Activated CD4-positive, alpha-beta memory T cell treated with anti-CD3 and anti-CD28 coated beads for 36 hours (primary cell): ENCODE measurements at regions not wholly inside any gene's neighbourhood (a gene's known extent, or its start where the extent isn't known, plus 50 kb on each side); places are given as distances from the start of the nearest gene placed in this dataset.
"Not testable (repeated sequence)": the region's sequence is repeated elsewhere in the genome, so short reads cannot be mapped to it uniquely, and the experiment has no call there.

Source experiments
- CTCF ChIA-PET: fragments of 350-600 bp; sonication (Branson Sonifier 250); formaldehyde crosslinking; loops from one replicate; lab custom pipeline; 2021; ENCODE audit warnings: antibody characterized with exemption, inconsistent platforms; lab: Charles Lee
- POLR2A ChIA-PET: fragments of 350-600 bp; sonication (Branson Sonifier 250); formaldehyde crosslinking; loops from one replicate; lab custom pipeline; 2021; ENCODE audit warnings: antibody characterized with exemption; lab: Charles Lee
- DNase-seq: peaks from one replicate; pipeline ENCODE4 v3.0.0-alpha.2; 2020
- H3K27ac Mint-ChIP-seq: one replicate; pipeline ENCODE4 v1.8.0; 2021; ENCODE audit warnings: mixed read lengths
- H3K27me3 Mint-ChIP-seq: one replicate; pipeline ENCODE4 v1.8.0; 2021; ENCODE audit warnings: mixed read lengths
- H3K36me3 Mint-ChIP-seq: one replicate; pipeline ENCODE4 v1.8.0; 2021; ENCODE audit warnings: mixed read lengths
- H3K4me1 Mint-ChIP-seq: one replicate; pipeline ENCODE4 v1.8.0; 2021; ENCODE audit warnings: low read depth, mixed read lengths
- H3K4me3 Mint-ChIP-seq: one replicate; pipeline ENCODE4 v1.8.0; 2021; ENCODE audit warnings: mild to moderate bottlenecking, mixed read lengths
- H3K9me3 Mint-ChIP-seq: one replicate; pipeline ENCODE4 v1.8.0; 2021; ENCODE audit warnings: mixed read lengths
- intact Hi-C: fragments of 100-400 bp; cut with micrococcal nuclease; formaldehyde crosslinking; loops from one replicate; pipeline ENCODE4 v1.15.1; 2023

- POLR2A ChIA-PET: interaction anchor here (1.0 kb wide), 1 partner anchor 8 kb away, joined by 3 read pairs; no protein-coding TSS in a partner anchor
- CTCF ChIA-PET: no interaction called here
- peaks cover 23% of the 10 kb centered on the region for H3K4me1 Mint-ChIP-seq
- intact Hi-C loops: no loop called here
- no peaks in the 10 kb centered on the region for H3K9me3 Mint-ChIP-seq
- no peak for DNase-seq
- H3K27me3 Mint-ChIP-seq: no peaks in the 10 kb centered on the region
- H3K27ac Mint-ChIP-seq: no peak overlapping the region
- no peak overlapping the region for H3K4me3 Mint-ChIP-seq
- H3K36me3 Mint-ChIP-seq: no peaks in the 10 kb centered on the region
These were observed 69.4 kb downstream of the TOMM20 start for GRCh38 chr1:235059221-235059620.

GRCh38 chr1:235058695-235059094 lies 69.9 kb downstream of the TOMM20 start:
- Mint-ChIP-seq H3K36me3 (no peaks in the 10 kb centered on the region), H3K27ac (no peak overlapping the region), H3K4me3 (no peak overlapping the region), H3K9me3 (no peaks in the 10 kb centered on the region), H3K4me1 (peaks cover 20% of the 10 kb centered on the region), H3K27me3 (no peaks in the 10 kb centered on the region)
- intact Hi-C loops: no loop called here
- CTCF ChIA-PET: no interaction called here
- DNase-seq: no peak
- POLR2A ChIA-PET: no interaction called here

- H3K27me3 Mint-ChIP-seq: no peaks in the 10 kb centered on the region
- ChIA-PET POLR2A (interaction anchor here (1.3 kb wide), 1 partner anchor 18 kb away, joined by 3 read pairs; no protein-coding TSS in a partner anchor), CTCF (no interaction called here)
- H3K27ac Mint-ChIP-seq: no peak overlapping the region
- peaks cover 13% of the 10 kb centered on the region for H3K4me1 Mint-ChIP-seq
- intact Hi-C loops: no loop called here
- H3K36me3 Mint-ChIP-seq: no peaks in the 10 kb centered on the region
- no peaks in the 10 kb centered on the region for H3K9me3 Mint-ChIP-seq
- DNase-seq: no peak
- no peak overlapping the region for H3K4me3 Mint-ChIP-seq
These were observed 71.0 kb downstream of the TOMM20 start for GRCh38 chr1:235057385-235058306.

- H3K4me1 Mint-ChIP-seq: peaks cover 18% of the 10 kb centered on the region
- H3K4me3 Mint-ChIP-seq: no peak overlapping the region
- intact Hi-C loops: no loop called here
- POLR2A ChIA-PET: interaction anchor here (1.3 kb wide), 1 partner anchor 19 kb away, joined by 3 read pairs; no protein-coding TSS in a partner anchor
- no peaks in the 10 kb centered on the region for H3K36me3 Mint-ChIP-seq
- no peaks in the 10 kb centered on the region for H3K27me3 Mint-ChIP-seq
- CTCF ChIA-PET: interaction anchor here (1.1 kb wide), 1 partner anchor 27 kb away, joined by 3 read pairs; no protein-coding TSS in a partner anchor
- peak; percentile 56 for DNase-seq
- H3K9me3 Mint-ChIP-seq: no peaks in the 10 kb centered on the region
- peak overlapping the region; percentile 4 for H3K27ac Mint-ChIP-seq
These were observed 71.7 kb downstream of the TOMM20 start for GRCh38 chr1:235056937-235057336.

GRCh38 chr1:235054936-235055335 lies 73.7 kb downstream of the TOMM20 start:
- Mint-ChIP-seq H3K27me3 (no peaks in the 10 kb centered on the region), H3K27ac (no peak overlapping the region), H3K36me3 (no peaks in the 10 kb centered on the region), H3K4me3 (no peak overlapping the region), H3K4me1 (peaks cover 30% of the 10 kb centered on the region), H3K9me3 (no peaks in the 10 kb centered on the region)
- ChIA-PET CTCF (interaction anchor here (1.3 kb wide), 1 partner anchor 12 kb away, joined by 3 read pairs; no protein-coding TSS in a partner anchor), POLR2A (no interaction called here)
- intact Hi-C loops: no loop called here
- no peak for DNase-seq

- ChIA-PET CTCF (interaction anchor here (1.3 kb wide), 1 partner anchor 12 kb away, joined by 3 read pairs; no protein-coding TSS in a partner anchor), POLR2A (interaction anchor here (0.6 kb wide), 1 partner anchor 284 kb away, joined by 4 read pairs; no protein-coding TSS in a partner anchor)
- H3K27me3 Mint-ChIP-seq: no peaks in the 10 kb centered on the region
- DNase-seq: no peak
- no peak overlapping the region for H3K4me3 Mint-ChIP-seq
- H3K27ac Mint-ChIP-seq: no peak overlapping the region
- intact Hi-C loops: no loop called here
- H3K9me3 Mint-ChIP-seq: no peaks in the 10 kb centered on the region
- no peaks in the 10 kb centered on the region for H3K36me3 Mint-ChIP-seq
- peaks cover 34% of the 10 kb centered on the region for H3K4me1 Mint-ChIP-seq
These were observed 74.2 kb downstream of the TOMM20 start for GRCh38 chr1:235054466-235054865.

GRCh38 chr1:235052067-235053008 lies 76.3 kb downstream of the TOMM20 start:
- intact Hi-C loops: no loop called here
- no peaks in the 10 kb centered on the region for H3K9me3 Mint-ChIP-seq
- no peak for DNase-seq
- ChIA-PET CTCF (no interaction called here), POLR2A (no interaction called here)
- no peaks in the 10 kb centered on the region for H3K36me3 Mint-ChIP-seq
- peaks cover 51% of the 10 kb centered on the region for H3K4me1 Mint-ChIP-seq
- no peak overlapping the region for H3K4me3 Mint-ChIP-seq
- no peaks in the 10 kb centered on the region for H3K27me3 Mint-ChIP-seq
- H3K27ac Mint-ChIP-seq: no peak overlapping the region

GRCh38 chr1:235051521-235051920 lies 77.1 kb downstream of the TOMM20 start:
- POLR2A ChIA-PET: interaction anchor here (1.1 to 1.3 kb wide), 3 partner anchors 26 to 125 kb away, joined by 3 to 5 read pairs (median 3); no protein-coding TSS in a partner anchor

GRCh38 chr1:235050911-235051360 lies 77.7 kb downstream of the TOMM20 start:
- H3K4me1 Mint-ChIP-seq: peaks cover 51% of the 10 kb centered on the region
- H3K36me3 Mint-ChIP-seq: no peaks in the 10 kb centered on the region
- no peak overlapping the region for H3K4me3 Mint-ChIP-seq
- DNase-seq: peak; percentile 76
- no peaks in the 10 kb centered on the region for H3K9me3 Mint-ChIP-seq
- intact Hi-C loops: no loop called here
- POLR2A ChIA-PET: interaction anchor here (1.0 to 1.3 kb wide), 4 partner anchors 9 to 124 kb away, joined by 3 to 5 read pairs (median 3); no protein-coding TSS in a partner anchor
- CTCF ChIA-PET: no interaction called here
- H3K27me3 Mint-ChIP-seq: no peaks in the 10 kb centered on the region
- peak overlapping the region; percentile 74 for H3K27ac Mint-ChIP-seq

More at GRCh38 chr1:235051521-235051920, 77.1 kb downstream of the TOMM20 start:
- intact Hi-C loops: no loop called here
- DNase-seq: no peak
- Mint-ChIP-seq H3K9me3 (no peaks in the 10 kb centered on the region), H3K4me1 (peaks cover 49% of the 10 kb centered on the region), H3K27ac (peak overlapping the region; percentile 74), H3K4me3 (no peak overlapping the region), H3K27me3 (no peaks in the 10 kb centered on the region), H3K36me3 (no peaks in the 10 kb centered on the region)
- CTCF ChIA-PET: no interaction called here

GRCh38 chr1:235049716-235050378 lies 78.8 kb downstream of the TOMM20 start:
- H3K9me3 Mint-ChIP-seq, H3K36me3 Mint-ChIP-seq, DNase-seq, intact Hi-C loops, H3K4me3 Mint-ChIP-seq, H3K27me3 Mint-ChIP-seq: not testable (repeated sequence)
- CTCF ChIA-PET: interaction anchor here (0.9 to 1.0 kb wide), 2 partner anchors 34 to 38 kb away, joined by 3 to 4 read pairs; no protein-coding TSS in a partner anchor
- H3K4me1 Mint-ChIP-seq: peaks cover 61% of the 10 kb centered on the region
- POLR2A ChIA-PET: interaction anchor here (1.5 kb wide), 1 partner anchor 26 kb away, joined by 4 read pairs; no protein-coding TSS in a partner anchor
- H3K27ac Mint-ChIP-seq: peak overlapping the region; percentile 84

- Mint-ChIP-seq H3K36me3 (no peaks in the 10 kb centered on the region), H3K27me3 (no peaks in the 10 kb centered on the region), H3K9me3 (no peaks in the 10 kb centered on the region), H3K4me3 (no peak overlapping the region), H3K4me1 (peaks cover 67% of the 10 kb centered on the region), H3K27ac (peak overlapping the region; percentile 84)
- ChIA-PET CTCF (interaction anchor here (1.0 kb wide), 1 partner anchor 33 kb away, joined by 4 read pairs; no protein-coding TSS in a partner anchor), POLR2A (interaction anchor here (1.5 to 2.6 kb wide), 2 partner anchors 26 to 38 kb away, joined by 4 to 20 read pairs; no protein-coding TSS in a partner anchor)
- DNase-seq: no peak
- intact Hi-C loops: no loop called here
These were observed 79.4 kb downstream of the TOMM20 start for GRCh38 chr1:235049217-235049616.
